NCI-H345 (cell line): ENCODE measurements at regions not wholly inside any gene's neighbourhood (a gene's known extent, or its start where the extent isn't known, plus 50 kb on each side); places are given as distances from the start of the nearest gene placed in this dataset.

Experiments used
- DNase-seq: peaks from one replicate; lab custom pipeline; 2025; lab: John Stamatoyannopoulos, UW

DNA sequence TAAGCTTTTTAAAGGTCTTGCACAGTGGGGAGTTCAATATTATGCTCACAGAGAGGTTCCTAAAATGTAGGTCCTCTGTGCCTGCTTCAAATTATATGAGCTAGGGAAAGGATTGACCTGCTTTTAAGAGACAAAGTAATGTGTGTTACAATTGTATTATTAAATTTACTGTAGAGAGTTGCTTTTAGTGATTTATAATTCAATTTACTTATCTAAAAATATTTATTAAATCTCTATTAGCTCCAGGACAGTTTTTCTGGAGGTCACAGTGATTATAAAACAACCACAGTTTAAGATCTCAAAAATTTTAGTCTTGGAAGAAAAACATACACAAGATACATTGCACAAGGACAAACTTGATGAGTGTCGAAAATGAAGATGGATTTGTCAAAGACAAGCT is 665.7 kb upstream of the ARPP21 start:
- no peak for DNase-seq

DNA sequence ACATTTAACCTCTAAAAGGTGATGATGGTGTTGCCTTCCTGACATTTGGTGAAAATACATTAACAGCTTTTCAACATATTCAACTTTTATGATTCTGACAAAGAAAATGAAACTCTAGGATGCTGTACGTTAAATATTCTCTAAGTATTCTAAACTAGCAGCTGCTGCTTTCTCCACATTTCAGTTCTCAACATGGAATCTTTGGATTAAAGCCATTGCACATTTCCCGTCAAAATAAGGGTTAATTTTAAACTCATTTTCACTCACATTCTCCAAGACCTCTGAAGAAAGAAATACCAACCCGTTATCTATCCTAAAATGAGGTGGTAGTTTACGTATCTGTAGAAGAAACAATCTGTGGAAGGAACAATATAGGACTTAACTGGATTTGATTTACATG is 655.7 kb upstream of the ARPP21 start:
- no peak for DNase-seq

- no peak for DNase-seq
Observed at GRCh38 chr3:34988296-34988695, 651.0 kb upstream of the ARPP21 start.

- DNase-seq = no peak
Observed at GRCh38 chr3:34995796-34996430, 643.4 kb upstream of the ARPP21 start.

- no peak for DNase-seq
Observed at GRCh38 chr3:34998902-34999301, 640.4 kb upstream of the ARPP21 start.

- no peak for DNase-seq
Observed at GRCh38 chr3:35012214-35012613, 627.1 kb upstream of the ARPP21 start.

DNA sequence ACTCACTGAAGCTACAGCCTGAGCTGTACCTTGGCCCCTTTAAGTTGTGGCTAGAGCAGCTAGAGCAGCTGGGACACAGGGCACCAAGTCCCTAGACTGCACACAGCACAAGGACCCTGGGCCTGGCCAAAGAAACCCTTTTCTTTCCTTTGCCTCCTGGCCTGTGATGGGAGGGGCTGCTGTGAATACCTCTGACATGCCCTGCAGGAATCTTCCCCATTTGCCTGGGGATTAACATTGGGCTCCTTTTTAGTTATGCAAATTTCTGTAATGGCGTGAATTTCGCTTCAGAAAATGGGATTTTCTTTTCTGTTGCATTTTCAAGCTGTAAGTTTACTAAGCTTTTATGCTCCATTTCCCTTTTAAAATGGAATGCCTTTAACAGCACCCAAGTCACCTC is 611.2 kb upstream of the ARPP21 start:
- no peak for DNase-seq

GRCh38 chr3:35042210-35042991 is 596.9 kb upstream of the ARPP21 start:
- DNase-seq = peak; percentile 70

DNA sequence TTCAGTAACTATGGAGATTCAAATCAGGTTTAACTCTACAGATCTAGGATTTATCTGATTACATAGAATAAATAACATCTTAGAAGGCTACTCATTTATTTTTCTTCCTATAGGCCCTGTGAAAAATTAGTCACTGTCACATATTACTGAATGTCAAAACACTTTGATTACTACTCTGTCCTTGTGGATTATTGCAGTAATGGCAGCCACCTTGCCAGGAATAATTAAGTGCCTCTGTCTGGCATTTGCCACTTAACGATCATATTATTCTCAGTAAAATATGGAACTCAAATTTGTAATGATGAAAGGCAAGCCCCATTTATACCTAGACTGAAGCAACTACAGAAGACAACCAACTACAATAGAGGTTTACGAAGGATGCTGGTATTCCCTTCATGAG is 596.3 kb upstream of the ARPP21 start:
- no peak for DNase-seq

DNA sequence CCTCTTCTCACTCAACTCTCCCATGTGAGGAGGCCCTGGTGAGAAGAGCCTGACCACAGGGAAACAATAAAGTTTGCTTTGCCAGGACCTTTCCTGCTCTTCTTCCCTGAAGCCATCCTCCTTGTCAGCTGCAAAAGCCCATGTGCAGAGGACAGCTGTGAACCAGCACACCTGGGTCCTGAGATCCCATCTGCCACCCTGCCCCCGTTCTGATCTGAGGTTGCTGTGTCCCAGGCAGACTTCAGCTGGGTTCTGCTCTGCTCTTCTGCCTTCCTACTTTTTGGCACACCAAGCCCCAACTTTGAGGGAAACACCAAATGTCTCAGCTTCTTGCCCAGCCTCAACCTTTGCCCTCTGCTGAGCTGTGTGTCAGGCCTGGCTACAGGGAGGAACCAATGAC is 595.1 kb upstream of the ARPP21 start:
- DNase-seq = no peak

DNA sequence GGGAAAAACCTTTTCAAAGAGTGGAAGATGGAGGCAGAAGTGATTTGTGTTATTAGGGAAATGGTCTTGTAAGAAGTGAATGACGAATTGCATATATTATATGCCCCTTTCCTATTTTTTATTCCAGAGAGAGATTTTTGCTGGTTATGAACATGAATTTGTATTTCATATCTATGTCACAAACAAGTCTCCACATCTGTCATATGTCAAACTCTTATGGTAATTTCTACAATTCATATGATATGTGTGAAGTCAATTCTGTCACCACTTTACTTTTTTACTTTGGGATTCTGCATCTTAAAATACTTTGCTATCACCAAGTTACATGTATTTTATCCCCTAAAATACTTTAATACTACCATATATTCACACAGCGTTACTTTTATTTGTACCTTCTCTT is 594.2 kb upstream of the ARPP21 start:
- DNase-seq = no peak

- peak; percentile 1 for DNase-seq
Observed at GRCh38 chr3:35064761-35065160, 574.6 kb upstream of the ARPP21 start.

DNA sequence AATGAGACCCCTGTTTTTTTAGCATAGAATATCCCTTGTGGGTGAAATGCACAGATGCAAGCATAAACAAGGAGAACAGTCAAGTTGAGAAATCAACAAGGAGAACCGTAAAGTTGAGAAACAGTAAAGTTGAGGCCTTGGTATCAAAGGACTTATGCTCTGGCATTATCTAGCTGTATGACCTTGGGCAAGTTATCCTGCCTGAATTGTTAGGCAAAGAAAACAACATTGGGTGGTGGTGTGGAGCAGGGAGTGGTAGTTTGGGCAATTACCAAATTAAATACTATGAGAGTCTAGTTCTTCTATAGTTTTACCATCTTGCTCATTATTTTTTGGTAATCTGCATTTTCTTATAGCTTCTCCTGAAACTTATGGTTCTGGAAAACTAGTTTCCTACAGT is 573.4 kb upstream of the ARPP21 start:
- DNase-seq = no peak

DNA sequence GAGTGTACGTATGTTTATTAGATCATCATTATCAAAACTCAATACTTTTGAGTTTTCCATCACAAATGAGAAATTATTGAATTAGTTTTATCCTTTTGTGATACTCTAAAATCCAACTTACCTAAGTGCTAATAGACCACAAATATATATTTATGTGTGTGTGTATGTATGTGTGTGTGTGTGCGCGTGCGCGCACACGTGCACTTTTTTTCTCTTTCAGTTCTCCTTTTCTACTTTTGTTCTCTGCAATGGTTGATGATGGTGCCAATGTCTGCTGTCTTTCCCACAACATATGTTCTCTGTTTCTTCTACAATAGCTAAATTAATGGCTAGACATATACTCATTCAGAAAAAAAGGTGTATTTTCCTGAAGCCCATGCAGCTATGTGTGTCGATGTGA is 571.6 kb upstream of the ARPP21 start:
- DNase-seq = no peak

- no peak for DNase-seq
Observed at GRCh38 chr3:35070088-35070487, 569.2 kb upstream of the ARPP21 start.

- DNase-seq = no peak
Observed at GRCh38 chr3:35071772-35072171, 567.6 kb upstream of the ARPP21 start.

GRCh38 chr3:35078780-35079179 is 560.5 kb upstream of the ARPP21 start:
- DNase-seq = no peak

GRCh38 chr3:35079403-35079802 is 559.9 kb upstream of the ARPP21 start:
- DNase-seq = no peak

- DNase-seq = no peak
Observed at GRCh38 chr3:35081899-35082298, 557.4 kb upstream of the ARPP21 start.

DNA sequence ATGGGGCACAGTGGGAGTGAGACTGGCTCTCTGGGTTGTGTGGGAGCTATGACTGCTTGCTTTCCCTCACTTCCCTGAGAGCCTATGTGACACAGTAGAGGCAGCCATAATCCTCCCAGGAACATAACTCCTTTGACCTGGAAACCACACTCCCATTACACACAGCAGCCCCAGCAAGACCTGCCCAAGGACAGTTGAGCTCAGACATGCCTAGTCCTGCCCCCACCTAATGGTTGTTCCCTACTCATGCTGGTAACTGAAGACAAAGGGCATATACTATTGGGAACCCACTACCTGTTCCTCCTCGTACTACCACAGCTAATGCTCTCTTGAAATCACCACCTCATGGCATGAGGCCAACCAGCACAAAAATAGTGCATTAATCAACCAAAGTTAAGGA is 550.4 kb upstream of the ARPP21 start:
- DNase-seq = peak; percentile 28

GRCh38 chr3:35114686-35115085 is 524.6 kb upstream of the ARPP21 start:
- DNase-seq = no peak

- no peak for DNase-seq
Observed at GRCh38 chr3:35120026-35120425, 519.3 kb upstream of the ARPP21 start.

DNA sequence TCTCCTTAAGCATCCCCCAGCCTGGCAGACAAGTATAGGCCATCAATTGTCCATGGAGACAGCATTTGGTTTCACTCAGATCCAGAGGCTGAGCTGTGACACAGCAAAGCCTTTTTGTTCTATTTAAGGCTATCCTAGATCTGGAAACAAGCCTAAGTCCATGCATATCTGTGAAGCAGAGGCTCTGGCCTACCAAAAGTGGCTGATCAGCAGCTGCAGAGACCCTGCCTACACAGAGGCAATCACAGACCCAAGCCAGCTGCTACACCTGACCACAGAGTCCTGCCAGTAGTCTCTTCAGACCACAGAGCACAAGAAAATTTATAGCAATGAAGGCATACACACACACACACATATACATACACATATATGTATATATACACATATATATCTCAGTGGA is 501.7 kb upstream of the ARPP21 start:
- DNase-seq = no peak

GRCh38 chr3:35141406-35141805 is 497.9 kb upstream of the ARPP21 start:
- DNase-seq = no peak
